COR-L47 (cell line): ENCODE measurements at regions not wholly inside any gene's neighbourhood (a gene's known extent, or its start where the extent isn't known, plus 50 kb on each side); places are given as distances from the start of the nearest gene placed in this dataset.

Source experiments
- DNase-seq: peaks from one replicate; lab custom pipeline; 2025; lab: John Stamatoyannopoulos, UW

DNA sequence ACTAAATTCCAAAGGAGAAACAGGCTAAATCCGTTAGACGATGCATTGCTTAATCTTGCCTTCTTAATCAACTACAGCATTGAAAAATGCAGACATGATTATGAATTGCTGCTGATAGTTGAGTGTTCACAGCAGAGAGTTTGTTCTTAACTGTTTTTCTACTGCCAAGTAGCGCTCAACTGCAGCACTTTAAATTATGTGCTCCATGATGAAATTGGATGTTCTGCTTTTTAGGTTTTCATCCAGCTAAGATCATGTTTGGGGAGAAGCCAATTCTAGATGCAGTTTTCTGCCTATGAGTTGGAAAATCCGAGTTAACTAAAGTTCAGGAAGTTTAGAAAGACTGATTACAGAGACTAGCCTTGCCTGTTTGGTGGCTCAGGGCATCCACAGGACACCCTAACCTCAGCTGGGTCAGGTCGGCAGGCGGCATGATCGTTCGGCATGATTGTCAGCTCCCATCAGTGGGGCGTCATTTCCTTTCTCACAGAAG is 119.4 kb upstream of the PIEZO2 start:
- no peak for DNase-seq

DNA sequence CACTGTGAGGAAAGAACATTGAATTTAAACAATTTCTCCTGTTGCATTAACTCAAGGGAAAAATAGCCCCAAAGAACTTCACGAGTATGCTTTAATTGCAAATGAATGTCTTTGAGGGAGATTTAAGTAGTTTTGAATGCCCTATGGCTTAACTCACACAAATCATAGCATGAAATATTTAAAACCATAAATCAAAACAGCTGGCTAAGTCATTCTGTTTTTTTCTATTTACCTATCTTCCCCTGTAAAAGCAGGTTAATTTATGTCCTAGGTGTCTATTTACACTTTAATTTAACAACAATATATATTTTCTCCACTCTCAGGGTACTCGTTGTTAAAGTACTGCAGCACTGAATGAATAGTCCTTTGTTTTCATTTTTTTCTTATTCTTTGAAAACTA is 118.8 kb upstream of the PIEZO2 start:
- no peak for DNase-seq

GRCh38 chr18:11266781-11267480 is 117.6 kb upstream of the PIEZO2 start:
- DNase-seq: no peak

GRCh38 chr18:11261486-11261885 is 112.1 kb upstream of the PIEZO2 start:
- no peak for DNase-seq

- DNase-seq: no peak
Observed at GRCh38 chr18:11260961-11261461, 111.6 kb upstream of the PIEZO2 start.

DNA sequence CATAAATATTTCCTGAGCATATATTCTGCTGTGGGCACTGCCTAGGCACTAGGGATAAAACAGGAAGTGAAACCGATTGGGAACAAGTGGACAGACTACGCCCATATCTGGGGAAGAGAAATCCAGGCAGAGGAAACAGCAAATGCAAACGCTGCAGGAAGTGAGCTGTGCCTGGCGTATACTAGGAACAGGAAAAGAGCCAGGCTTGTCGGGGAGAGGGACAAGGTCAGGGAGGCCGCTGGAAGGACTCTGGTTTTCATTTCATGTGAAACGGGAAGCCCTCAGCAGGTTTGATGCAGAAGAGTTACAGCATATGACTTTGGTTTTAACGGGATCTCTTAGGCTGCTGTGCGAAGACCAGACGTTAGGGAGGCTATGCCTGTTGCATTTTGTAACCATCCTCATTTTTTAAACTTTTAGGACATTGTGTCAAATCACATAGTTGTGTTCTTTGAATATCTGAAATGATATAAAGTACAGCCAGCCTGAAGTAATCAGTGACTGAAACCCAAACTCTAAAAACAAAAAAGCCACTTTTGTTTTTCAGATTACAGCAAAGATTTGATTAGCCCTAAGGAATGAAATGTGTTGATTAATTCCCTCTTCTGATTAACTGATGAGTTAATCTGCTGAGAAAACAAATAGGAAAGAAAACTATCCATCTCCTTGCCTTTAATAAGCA is 110.2 kb upstream of the PIEZO2 start:
- no peak for DNase-seq

DNA sequence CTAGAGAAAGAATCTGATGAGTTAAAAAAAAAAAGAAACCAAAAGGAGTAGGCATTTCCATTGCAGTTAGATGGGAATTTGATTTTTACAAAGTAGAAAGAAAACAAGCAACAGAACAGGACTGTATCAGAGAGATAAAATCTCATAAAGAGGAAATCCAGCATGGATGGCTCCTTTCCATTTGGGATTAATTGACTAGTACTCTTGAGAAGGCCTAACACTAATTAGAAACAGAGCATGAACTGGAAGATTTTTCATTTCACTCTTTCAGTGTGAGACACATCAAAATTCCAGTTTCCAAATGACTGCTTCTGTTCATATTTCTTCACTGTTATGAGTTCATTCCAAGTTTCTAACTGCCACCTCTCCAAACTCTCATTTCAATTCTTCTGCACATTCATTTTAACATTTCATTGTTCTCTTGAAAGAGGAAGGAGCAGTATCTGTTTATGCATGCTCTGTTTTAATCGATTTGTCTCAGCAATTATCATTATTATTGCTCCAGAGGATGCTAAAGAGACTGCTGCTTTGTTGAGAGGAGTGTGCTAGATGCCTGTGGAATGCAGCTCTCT is 108.8 kb upstream of the PIEZO2 start:
- DNase-seq: no peak

DNA sequence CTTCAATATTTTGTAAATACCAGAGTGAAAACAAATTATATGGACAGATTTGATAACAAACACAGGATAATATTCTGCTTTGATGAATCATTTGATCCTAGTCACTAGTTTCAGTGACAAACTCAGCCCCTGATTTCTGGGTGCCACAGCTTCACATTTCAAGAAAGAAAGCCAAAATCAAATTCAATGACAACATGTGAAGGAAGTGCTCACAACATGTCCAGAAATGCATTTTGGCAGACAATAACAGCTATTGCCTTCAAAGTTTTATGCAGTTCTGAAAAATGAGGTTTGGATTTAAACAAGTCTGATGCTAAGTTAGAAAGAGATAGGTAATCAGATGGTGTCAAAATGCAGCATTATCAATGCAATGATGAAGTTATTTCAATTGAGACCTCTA is 106.9 kb upstream of the PIEZO2 start:
- DNase-seq: no peak

GRCh38 chr18:11251891-11252270 is 102.5 kb upstream of the PIEZO2 start:
- DNase-seq: no peak

GRCh38 chr18:11251229-11251890 is 102.0 kb upstream of the PIEZO2 start:
- no peak for DNase-seq

GRCh38 chr18:11249391-11249790 is 100.0 kb upstream of the PIEZO2 start:
- no peak for DNase-seq

- DNase-seq: no peak
Observed at GRCh38 chr18:11247381-11247970, 98.1 kb upstream of the PIEZO2 start.

GRCh38 chr18:11246495-11247300 is 97.3 kb upstream of the PIEZO2 start:
- DNase-seq: no peak

DNA sequence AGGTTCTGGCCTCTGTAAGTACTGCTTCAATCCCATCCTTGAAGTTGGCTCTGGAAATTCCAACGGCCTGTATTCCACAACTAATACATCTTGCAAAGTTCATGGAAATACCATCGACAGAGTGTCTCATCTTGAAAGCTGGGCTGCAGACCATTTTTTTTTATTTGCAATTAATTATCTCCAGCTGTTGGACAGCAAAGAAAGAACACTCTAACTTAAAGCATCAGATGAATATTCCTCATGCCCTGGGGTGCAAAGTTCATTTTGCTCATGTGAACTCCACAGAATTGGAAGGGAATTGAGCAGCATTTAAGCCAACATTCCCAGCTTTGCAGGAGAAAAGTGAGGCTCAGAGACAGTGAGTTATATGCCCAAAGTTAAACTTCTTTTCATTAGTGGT is 96.5 kb upstream of the PIEZO2 start:
- no peak for DNase-seq

GRCh38 chr18:11237484-11237883 is 88.1 kb upstream of the PIEZO2 start:
- no peak for DNase-seq

- no peak for DNase-seq
Observed at GRCh38 chr18:11237066-11237465, 87.7 kb upstream of the PIEZO2 start.

DNA sequence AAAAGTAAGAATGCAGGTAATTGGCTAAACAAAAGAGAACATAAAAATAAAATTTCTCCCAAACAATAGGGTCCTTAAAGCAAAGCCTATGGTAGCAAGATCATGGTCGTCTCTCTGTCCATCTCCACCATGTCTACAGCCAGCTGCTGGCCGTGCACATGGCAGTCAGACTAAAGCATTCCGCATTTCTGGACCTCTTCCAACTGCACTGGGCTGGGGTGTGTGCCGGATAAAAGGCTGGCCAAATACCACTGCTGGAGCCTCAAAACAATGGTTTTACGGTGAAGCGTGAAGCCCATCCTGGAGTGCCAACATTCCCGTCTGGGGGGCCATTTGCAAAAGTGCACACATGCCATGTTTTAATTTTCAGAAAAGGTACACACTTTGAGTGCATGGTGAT is 74.8 kb upstream of the PIEZO2 start:
- no peak for DNase-seq

GRCh38 chr18:11219571-11219970 is 70.2 kb upstream of the PIEZO2 start:
- DNase-seq: no peak

DNA sequence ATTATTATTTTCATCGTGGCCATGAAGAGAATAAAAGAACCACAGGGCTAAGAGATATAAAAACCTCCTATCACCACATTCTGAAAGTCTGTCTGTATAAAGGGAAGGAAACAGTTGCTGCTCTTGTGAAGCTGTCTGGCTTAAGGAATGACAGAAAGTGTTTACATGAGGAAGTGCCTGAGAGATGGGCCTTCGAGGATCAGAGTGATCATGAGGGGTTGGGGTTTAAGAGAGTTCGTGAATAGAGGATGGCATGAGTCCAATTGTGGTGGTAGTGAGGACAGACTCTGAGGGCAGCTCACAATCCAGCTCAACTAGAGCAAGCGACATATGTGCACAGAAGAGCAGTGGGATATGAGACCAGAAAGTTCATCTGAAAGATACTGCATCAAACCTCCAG is 65.8 kb upstream of the PIEZO2 start:
- no peak for DNase-seq

DNA sequence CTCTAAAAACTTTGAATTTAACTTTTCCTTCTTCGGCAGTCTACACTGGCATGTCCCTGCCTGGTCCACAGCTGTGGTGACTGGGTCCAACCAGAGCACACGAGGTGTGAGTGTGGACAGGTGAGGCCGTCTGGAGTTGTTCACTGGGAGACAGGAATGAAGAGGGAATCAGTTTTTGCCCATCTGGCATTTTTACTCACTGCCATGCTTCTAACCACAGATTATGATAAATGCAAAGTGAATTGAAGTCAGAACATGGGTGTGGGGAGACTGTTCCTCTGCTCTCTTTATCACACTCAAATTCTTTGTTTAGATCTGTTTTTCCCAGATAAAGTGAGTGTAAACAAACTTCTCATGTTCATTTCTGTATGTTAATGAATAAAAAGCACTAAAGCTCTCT is 54.7 kb upstream of the PIEZO2 start:
- DNase-seq: no peak

- no peak for DNase-seq
Observed at GRCh38 chr18:11199477-11199876, 50.1 kb upstream of the PIEZO2 start.
